GM21515 (cell line): ENCODE measurements at regions not wholly inside any gene's neighbourhood (a gene's known extent, or its start where the extent isn't known, plus 50 kb on each side); places are given as distances from the start of the nearest gene placed in this dataset.
"Not testable (repeated sequence)": the region's sequence is repeated elsewhere in the genome, so short reads cannot be mapped to it uniquely, and the experiment has no call there.

Source experiments
- ATAC-seq: cut with Tn5 transposase; IDR thresholded peaks from one replicate; pipeline ENCODE4 v1.9.1; 2021; ENCODE audit not compliant: unreplicated experiment

- no peak for ATAC-seq
These were observed 87.4 kb upstream of the RALGAPA2 start for GRCh38 chr20:20799716-20800312.

GRCh38 chr20:20797521-20798310, 85.3 kb upstream of the RALGAPA2 start:
- no peak for ATAC-seq

GRCh38 chr20:20796766-20797440, 84.5 kb upstream of the RALGAPA2 start:
- no peak for ATAC-seq

GRCh38 chr20:20795721-20796120, 83.3 kb upstream of the RALGAPA2 start:
- no peak for ATAC-seq

- no peak for ATAC-seq
These were observed 82.7 kb upstream of the RALGAPA2 start for GRCh38 chr20:20795119-20795518.

GRCh38 chr20:20793591-20793990, 81.1 kb upstream of the RALGAPA2 start:
- no peak for ATAC-seq

GRCh38 chr20:20791664-20792568, 79.5 kb upstream of the RALGAPA2 start:
- ATAC-seq: no peak

GRCh38 chr20:20788308-20788707, 75.9 kb upstream of the RALGAPA2 start:
- ATAC-seq: no peak

- no peak for ATAC-seq
These were observed 74.0 kb upstream of the RALGAPA2 start for GRCh38 chr20:20786428-20786827.

GRCh38 chr20:20785226-20785625, 72.8 kb upstream of the RALGAPA2 start:
- ATAC-seq: no peak

GRCh38 chr20:20784450-20784849, 72.0 kb upstream of the RALGAPA2 start:
- ATAC-seq: not testable (repeated sequence)

- ATAC-seq: no peak
These were observed 71.0 kb upstream of the RALGAPA2 start for GRCh38 chr20:20783450-20783849.

- no peak for ATAC-seq
These were observed 70.3 kb upstream of the RALGAPA2 start for GRCh38 chr20:20782755-20783154.

GRCh38 chr20:20782231-20782630, 69.8 kb upstream of the RALGAPA2 start:
- no peak for ATAC-seq

- ATAC-seq: no peak
These were observed 68.6 kb upstream of the RALGAPA2 start for GRCh38 chr20:20781029-20781428.

- ATAC-seq: no peak
These were observed 67.8 kb upstream of the RALGAPA2 start for GRCh38 chr20:20780127-20780824.

- no peak for ATAC-seq
These were observed 66.2 kb upstream of the RALGAPA2 start for GRCh38 chr20:20778676-20779075.

- no peak for ATAC-seq
These were observed 60.1 kb upstream of the RALGAPA2 start for GRCh38 chr20:20772497-20773085.

GRCh38 chr20:20768202-20768815, 55.9 kb upstream of the RALGAPA2 start:
- no peak for ATAC-seq
